H1 (cell line): ENCODE measurements at regions not wholly inside any gene's neighbourhood (a gene's known extent, or its start where the extent isn't known, plus 50 kb on each side); places are given as distances from the start of the nearest gene placed in this dataset.

Experiments used
- CBX8 ChIP-seq: fragments of 300-800, 300-1000 bp; sonication (generic); IDR thresholded peaks from 2 replicates; pipeline ENCODE4 v1.7.1; 2016; ENCODE audit warnings: low read depth, low read length, borderline replicate concordance
- CHD1 ChIP-seq: IDR thresholded peaks from 2 replicates; pipeline ENCODE4 v1.6.1; 2012; ENCODE audit warnings: low read depth, low read length, improper control_type of control experiment
- CTBP2 ChIP-seq: IDR thresholded peaks from 2 replicates; pipeline ENCODE4 v1.7.0; 2011; ENCODE audit warnings: borderline replicate concordance, mild to moderate bottlenecking, moderate library complexity, mixed read lengths, low read length; ENCODE audit not compliant: insufficient read depth, insufficient read length
- EGR1 ChIP-seq: IDR thresholded peaks from 2 replicates; pipeline ENCODE4 v1.6.1; 2011; ENCODE audit warnings: low read depth, low read length, borderline replicate concordance
- GTF2F1 ChIP-seq: IDR thresholded peaks from 2 replicates; pipeline ENCODE4 v1.6.1; 2012; ENCODE audit warnings: low read depth, low read length, improper control_type of control experiment, borderline replicate concordance
- KDM4A ChIP-seq: IDR thresholded peaks from one replicate; pipeline ENCODE4 v1.7.1; 2012; ENCODE audit warnings: low read depth, mild to moderate bottlenecking, moderate library complexity, low read length, inconsistent platforms; ENCODE audit not compliant: severe bottlenecking
- RFX5 ChIP-seq: IDR thresholded peaks from 2 replicates; pipeline ENCODE4 v1.6.1; 2011; ENCODE audit warnings: low read depth, low read length, improper control_type of control experiment, borderline replicate concordance
- SIX5 ChIP-seq: IDR thresholded peaks from 2 replicates; pipeline ENCODE4 v1.6.1; 2011; ENCODE audit warnings: mild to moderate bottlenecking, low read depth, low read length
- TAF1 ChIP-seq: IDR thresholded peaks from 2 replicates; pipeline ENCODE4 v1.6.1; 2011; ENCODE audit warnings: mild to moderate bottlenecking, low read depth, low read length
- TEAD4 ChIP-seq: IDR thresholded peaks from 2 replicates; pipeline ENCODE4 v1.6.1; 2012; ENCODE audit warnings: low read depth, low read length, inconsistent platforms, mixed read lengths
- TF ChIP-seq, protein P1 (sequence below): fragments of 300-600 bp; sonication (generic); IDR thresholded peaks from 2 replicates; pipeline ENCODE4 v1.7.1; 2012; ENCODE audit warnings: low read length, moderate library complexity, mild to moderate bottlenecking, inconsistent platforms; ENCODE audit not compliant: insufficient replicate concordance

DNA sequence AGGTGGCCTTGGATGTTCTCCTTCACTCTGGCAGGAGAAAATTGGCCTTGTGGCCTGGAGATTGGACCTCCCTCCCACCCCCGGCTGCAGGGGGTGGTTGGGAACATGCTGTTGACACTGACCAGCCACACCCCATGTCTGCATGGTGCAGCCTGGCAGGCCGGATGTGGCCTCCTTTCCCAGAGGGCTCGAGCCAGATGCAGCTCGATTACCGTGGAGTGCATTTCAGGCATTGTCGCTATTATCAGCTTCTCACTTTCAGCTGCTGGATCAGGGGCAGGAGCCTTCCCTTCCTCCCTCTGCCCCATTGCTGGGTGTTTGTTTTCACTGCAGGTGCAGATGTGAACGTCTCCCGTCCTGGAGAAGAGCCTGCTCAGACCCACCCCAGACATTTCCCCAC is 211.0 kb upstream of the SIX2 start (continued):
- TF ChIP-seq, protein P1, sequence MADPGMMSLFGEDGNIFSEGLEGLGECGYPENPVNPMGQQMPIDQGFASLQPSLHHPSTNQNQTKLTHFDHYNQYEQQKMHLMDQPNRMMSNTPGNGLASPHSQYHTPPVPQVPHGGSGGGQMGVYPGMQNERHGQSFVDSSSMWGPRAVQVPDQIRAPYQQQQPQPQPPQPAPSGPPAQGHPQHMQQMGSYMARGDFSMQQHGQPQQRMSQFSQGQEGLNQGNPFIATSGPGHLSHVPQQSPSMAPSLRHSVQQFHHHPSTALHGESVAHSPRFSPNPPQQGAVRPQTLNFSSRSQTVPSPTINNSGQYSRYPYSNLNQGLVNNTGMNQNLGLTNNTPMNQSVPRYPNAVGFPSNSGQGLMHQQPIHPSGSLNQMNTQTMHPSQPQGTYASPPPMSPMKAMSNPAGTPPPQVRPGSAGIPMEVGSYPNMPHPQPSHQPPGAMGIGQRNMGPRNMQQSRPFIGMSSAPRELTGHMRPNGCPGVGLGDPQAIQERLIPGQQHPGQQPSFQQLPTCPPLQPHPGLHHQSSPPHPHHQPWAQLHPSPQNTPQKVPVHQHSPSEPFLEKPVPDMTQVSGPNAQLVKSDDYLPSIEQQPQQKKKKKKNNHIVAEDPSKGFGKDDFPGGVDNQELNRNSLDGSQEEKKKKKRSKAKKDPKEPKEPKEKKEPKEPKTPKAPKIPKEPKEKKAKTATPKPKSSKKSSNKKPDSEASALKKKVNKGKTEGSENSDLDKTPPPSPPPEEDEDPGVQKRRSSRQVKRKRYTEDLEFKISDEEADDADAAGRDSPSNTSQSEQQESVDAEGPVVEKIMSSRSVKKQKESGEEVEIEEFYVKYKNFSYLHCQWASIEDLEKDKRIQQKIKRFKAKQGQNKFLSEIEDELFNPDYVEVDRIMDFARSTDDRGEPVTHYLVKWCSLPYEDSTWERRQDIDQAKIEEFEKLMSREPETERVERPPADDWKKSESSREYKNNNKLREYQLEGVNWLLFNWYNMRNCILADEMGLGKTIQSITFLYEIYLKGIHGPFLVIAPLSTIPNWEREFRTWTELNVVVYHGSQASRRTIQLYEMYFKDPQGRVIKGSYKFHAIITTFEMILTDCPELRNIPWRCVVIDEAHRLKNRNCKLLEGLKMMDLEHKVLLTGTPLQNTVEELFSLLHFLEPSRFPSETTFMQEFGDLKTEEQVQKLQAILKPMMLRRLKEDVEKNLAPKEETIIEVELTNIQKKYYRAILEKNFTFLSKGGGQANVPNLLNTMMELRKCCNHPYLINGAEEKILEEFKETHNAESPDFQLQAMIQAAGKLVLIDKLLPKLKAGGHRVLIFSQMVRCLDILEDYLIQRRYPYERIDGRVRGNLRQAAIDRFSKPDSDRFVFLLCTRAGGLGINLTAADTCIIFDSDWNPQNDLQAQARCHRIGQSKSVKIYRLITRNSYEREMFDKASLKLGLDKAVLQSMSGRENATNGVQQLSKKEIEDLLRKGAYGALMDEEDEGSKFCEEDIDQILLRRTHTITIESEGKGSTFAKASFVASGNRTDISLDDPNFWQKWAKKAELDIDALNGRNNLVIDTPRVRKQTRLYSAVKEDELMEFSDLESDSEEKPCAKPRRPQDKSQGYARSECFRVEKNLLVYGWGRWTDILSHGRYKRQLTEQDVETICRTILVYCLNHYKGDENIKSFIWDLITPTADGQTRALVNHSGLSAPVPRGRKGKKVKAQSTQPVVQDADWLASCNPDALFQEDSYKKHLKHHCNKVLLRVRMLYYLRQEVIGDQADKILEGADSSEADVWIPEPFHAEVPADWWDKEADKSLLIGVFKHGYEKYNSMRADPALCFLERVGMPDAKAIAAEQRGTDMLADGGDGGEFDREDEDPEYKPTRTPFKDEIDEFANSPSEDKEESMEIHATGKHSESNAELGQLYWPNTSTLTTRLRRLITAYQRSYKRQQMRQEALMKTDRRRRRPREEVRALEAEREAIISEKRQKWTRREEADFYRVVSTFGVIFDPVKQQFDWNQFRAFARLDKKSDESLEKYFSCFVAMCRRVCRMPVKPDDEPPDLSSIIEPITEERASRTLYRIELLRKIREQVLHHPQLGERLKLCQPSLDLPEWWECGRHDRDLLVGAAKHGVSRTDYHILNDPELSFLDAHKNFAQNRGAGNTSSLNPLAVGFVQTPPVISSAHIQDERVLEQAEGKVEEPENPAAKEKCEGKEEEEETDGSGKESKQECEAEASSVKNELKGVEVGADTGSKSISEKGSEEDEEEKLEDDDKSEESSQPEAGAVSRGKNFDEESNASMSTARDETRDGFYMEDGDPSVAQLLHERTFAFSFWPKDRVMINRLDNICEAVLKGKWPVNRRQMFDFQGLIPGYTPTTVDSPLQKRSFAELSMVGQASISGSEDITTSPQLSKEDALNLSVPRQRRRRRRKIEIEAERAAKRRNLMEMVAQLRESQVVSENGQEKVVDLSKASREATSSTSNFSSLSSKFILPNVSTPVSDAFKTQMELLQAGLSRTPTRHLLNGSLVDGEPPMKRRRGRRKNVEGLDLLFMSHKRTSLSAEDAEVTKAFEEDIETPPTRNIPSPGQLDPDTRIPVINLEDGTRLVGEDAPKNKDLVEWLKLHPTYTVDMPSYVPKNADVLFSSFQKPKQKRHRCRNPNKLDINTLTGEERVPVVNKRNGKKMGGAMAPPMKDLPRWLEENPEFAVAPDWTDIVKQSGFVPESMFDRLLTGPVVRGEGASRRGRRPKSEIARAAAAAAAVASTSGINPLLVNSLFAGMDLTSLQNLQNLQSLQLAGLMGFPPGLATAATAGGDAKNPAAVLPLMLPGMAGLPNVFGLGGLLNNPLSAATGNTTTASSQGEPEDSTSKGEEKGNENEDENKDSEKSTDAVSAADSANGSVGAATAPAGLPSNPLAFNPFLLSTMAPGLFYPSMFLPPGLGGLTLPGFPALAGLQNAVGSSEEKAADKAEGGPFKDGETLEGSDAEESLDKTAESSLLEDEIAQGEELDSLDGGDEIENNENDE, result no peak
- TF ChIP-seq KDM4A (no peak), RFX5 (no peak), CBX8 (no peak), GTF2F1 (no peak), TEAD4 (no peak), TAF1 (no peak), CTBP2 (no peak), SIX5 (no peak), EGR1 (no peak), CHD1 (no peak)
